ENCODE measurements at regions not wholly inside any gene's neighbourhood (a gene's known extent, or its start where the extent isn't known, plus 50 kb on each side); places are given as distances from the start of the nearest gene placed in this dataset.

DNA sequence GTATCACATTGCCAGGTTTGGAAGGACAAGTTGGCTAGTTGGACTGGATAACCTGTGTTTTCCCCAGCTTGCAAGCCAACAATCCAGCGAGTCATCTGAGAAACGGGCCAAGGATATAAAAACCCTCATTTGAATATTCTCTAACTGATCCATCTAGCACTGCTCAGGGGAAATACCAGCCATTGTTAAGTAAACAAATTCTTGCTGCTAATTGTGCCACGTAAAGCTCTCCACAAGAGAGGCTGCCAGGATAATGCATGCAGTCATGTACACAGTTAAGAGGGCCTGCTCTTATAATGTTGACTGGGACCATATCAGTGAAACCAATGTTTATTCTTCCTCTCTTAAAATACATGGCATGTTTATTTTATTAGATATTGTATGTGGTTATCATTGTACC lies 663.2 kb upstream of the SGCG start:
- Histone ChIP-seq H3K27me3 (ENCODE audit: insufficient read depth, low read length) (no peaks in the 10 kb centered on the region), H3K4me3 (ENCODE audit: low read length) (no peak overlapping the region), H3K27ac (ENCODE audit: low read depth, low read length) (no peak overlapping the region), H3K9ac (ENCODE audit: low read depth, low read length) (no peak overlapping the region), H3K4me1 (ENCODE audit: insufficient read depth, low read length) (peaks cover 17% of the 10 kb centered on the region), H3K36me3 (ENCODE audit: insufficient read depth, low read length) (no peaks in the 10 kb centered on the region), H3K9me3 (ENCODE audit: insufficient read depth, low read depth, low read length) (peaks cover 7% of the 10 kb centered on the region)
- 61% methylated on average over 3 of the region's 3 CpGs for WGBS

DNA sequence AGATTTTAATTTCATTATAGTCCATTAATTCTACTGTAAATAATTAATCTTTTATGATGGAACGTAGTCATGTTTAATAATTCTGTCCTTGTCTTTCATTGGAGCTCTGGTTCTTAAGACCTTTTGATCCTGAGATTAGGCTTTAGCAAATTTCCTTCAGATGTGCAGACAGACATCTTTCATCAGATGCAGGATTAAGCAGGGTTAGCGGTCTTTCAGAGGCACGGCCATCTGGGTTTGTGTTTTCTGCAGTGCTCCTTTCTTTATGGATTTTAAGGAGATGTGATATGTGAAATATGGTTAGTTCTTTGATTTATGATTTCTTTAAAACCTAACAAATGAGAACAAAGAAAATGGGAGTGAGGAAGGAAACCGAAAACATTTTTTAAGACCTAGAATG lies 643.9 kb upstream of the SGCG start:
- Histone ChIP-seq H3K9ac (ENCODE audit: low read depth, low read length) (no peak overlapping the region), H3K27ac (ENCODE audit: low read depth, low read length) (no peak overlapping the region)
- 94% methylated on average over 4 of the region's 4 CpGs for WGBS

DNA sequence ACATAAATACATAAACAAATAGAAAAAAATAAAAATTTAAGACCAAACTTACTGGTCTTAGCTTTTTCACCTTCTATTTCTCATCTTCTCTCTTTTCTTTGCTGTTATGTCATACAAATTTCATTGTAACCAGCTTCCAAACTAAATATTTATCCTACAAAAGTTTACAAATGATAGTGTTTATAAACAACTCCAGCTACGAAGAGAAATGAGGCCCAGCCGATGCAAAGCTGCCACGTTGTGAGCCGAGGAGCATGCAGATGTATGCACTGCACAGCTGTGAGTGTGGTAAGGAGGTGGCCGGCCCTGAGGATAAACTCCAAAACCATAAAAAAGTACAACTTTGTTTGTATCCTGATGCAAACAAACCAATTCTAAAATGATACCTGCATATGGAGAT lies 642.4 kb upstream of the SGCG start:
- H3K36me3 ChIP-seq (ENCODE audit: insufficient read depth, low read length), result no peaks in the 10 kb centered on the region
- no peak overlapping the region for H3K9ac ChIP-seq (ENCODE audit: low read depth, low read length)
- no peak overlapping the region for H3K4me3 ChIP-seq (ENCODE audit: low read length)
- H3K9me3 ChIP-seq (ENCODE audit: insufficient read depth, low read depth, low read length), result no peaks in the 10 kb centered on the region
- no peaks in the 10 kb centered on the region for H3K4me1 ChIP-seq (ENCODE audit: insufficient read depth, low read length)
- no peaks in the 10 kb centered on the region for H3K27me3 ChIP-seq (ENCODE audit: insufficient read depth, low read length)
- H3K27ac ChIP-seq (ENCODE audit: low read depth, low read length), result no peak overlapping the region
- WGBS, result 91% methylated on average over 5 of the region's 5 CpGs

More for the DNA sequence above, 643.9 kb upstream of the SGCG start:
- no peaks in the 10 kb centered on the region for H3K36me3 ChIP-seq (ENCODE audit: insufficient read depth, low read length)
- H3K9me3 ChIP-seq (ENCODE audit: insufficient read depth, low read depth, low read length), result no peaks in the 10 kb centered on the region
- H3K4me1 ChIP-seq (ENCODE audit: insufficient read depth, low read length), result no peaks in the 10 kb centered on the region
- H3K27me3 ChIP-seq (ENCODE audit: insufficient read depth, low read length), result no peaks in the 10 kb centered on the region
- H3K4me3 ChIP-seq (ENCODE audit: low read length), result no peak overlapping the region

DNA sequence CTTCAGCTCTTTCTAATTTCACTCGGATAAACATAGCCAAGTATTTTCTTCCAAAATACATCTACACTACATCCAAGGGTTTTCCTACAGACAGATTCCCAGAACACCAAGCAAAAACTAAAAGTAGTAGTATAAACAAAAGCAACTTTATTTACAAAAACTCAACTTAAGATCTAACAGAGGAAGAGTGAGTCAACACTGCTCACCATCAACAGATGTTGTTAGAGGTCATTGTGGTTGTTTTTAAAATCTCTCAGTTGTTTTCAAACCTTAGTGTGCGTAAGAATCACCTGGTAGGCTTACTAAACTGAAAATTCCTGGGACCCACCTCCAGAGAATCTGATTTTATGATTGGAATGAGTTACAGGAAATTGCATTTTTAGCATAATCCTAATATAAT lies 631.7 kb upstream of the SGCG start:
- no peak overlapping the region for H3K4me3 ChIP-seq (ENCODE audit: low read length)
- H3K27ac ChIP-seq (ENCODE audit: low read depth, low read length), result no peak overlapping the region
- no peak overlapping the region for H3K9ac ChIP-seq (ENCODE audit: low read depth, low read length)
- no peaks in the 10 kb centered on the region for H3K27me3 ChIP-seq (ENCODE audit: insufficient read depth, low read length)
- 96% methylated on average over 2 of the region's 2 CpGs for WGBS
- H3K4me1 ChIP-seq (ENCODE audit: insufficient read depth, low read length), result no peaks in the 10 kb centered on the region
- no peaks in the 10 kb centered on the region for H3K36me3 ChIP-seq (ENCODE audit: insufficient read depth, low read length)
- no peaks in the 10 kb centered on the region for H3K9me3 ChIP-seq (ENCODE audit: insufficient read depth, low read depth, low read length)

DNA sequence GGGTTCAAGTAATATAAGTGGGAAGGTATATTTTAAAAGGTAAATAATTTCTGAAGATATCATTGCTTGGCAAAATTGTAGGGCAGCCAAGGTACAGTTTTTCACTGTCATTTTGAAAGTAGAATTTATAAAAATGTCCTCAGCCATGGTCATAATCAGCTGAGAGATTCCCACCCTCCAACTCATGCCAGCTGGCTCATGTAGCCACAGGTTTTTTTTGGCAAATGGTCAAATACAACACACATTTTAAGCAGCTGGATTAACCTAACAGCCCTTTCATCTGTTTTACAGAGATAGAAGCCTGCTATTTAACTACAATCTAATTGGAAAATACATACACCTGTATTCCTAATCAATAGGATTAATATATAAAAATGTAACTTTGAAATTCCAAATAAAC lies 619.2 kb upstream of the SGCG start:
- Histone ChIP-seq H3K4me1 (ENCODE audit: insufficient read depth, low read length) (no peaks in the 10 kb centered on the region; the same call in 1 of the 2 replicates), H3K9me3 (ENCODE audit: insufficient read depth, low read depth, low read length) (no peaks in the 10 kb centered on the region), H3K4me3 (ENCODE audit: low read length) (no peak overlapping the region), H3K36me3 (ENCODE audit: insufficient read depth, low read length) (no peaks in the 10 kb centered on the region), H3K9ac (ENCODE audit: low read depth, low read length) (no peak overlapping the region), H3K27ac (ENCODE audit: low read depth, low read length) (no peak overlapping the region), H3K27me3 (ENCODE audit: insufficient read depth, low read length) (no peaks in the 10 kb centered on the region)

GRCh38 chr13:22562116-22562515 lies 618.7 kb upstream of the SGCG start:
- H3K9me3 ChIP-seq (ENCODE audit: insufficient read depth, low read depth, low read length), result no peaks in the 10 kb centered on the region
- H3K9ac ChIP-seq (ENCODE audit: low read depth, low read length), result no peak overlapping the region
- H3K27ac ChIP-seq (ENCODE audit: low read depth, low read length), result no peak overlapping the region
- no CpG with 5 or more reads among the region's 1 CpG for WGBS
- H3K4me3 ChIP-seq (ENCODE audit: low read length), result no peak overlapping the region
- H3K4me1 ChIP-seq (ENCODE audit: insufficient read depth, low read length), result no peaks in the 10 kb centered on the region; the same call in 1 of the 2 replicates
- no peaks in the 10 kb centered on the region for H3K36me3 ChIP-seq (ENCODE audit: insufficient read depth, low read length)
- H3K27me3 ChIP-seq (ENCODE audit: insufficient read depth, low read length), result no peaks in the 10 kb centered on the region

- H3K36me3 ChIP-seq (ENCODE audit: insufficient read depth, low read length), result no peaks in the 10 kb centered on the region
- H3K4me1 ChIP-seq (ENCODE audit: insufficient read depth, low read length), result no peaks in the 10 kb centered on the region; the same call in 1 of the 2 replicates
- no peaks in the 10 kb centered on the region for H3K9me3 ChIP-seq (ENCODE audit: insufficient read depth, low read depth, low read length)
- no peak overlapping the region for H3K4me3 ChIP-seq (ENCODE audit: low read length)
- H3K27me3 ChIP-seq (ENCODE audit: insufficient read depth, low read length), result no peaks in the 10 kb centered on the region
- H3K9ac ChIP-seq (ENCODE audit: low read depth, low read length), result no peak overlapping the region
- no peak overlapping the region for H3K27ac ChIP-seq (ENCODE audit: low read depth, low read length)
Measured at GRCh38 chr13:22563272-22563671, 617.5 kb upstream of the SGCG start.

DNA sequence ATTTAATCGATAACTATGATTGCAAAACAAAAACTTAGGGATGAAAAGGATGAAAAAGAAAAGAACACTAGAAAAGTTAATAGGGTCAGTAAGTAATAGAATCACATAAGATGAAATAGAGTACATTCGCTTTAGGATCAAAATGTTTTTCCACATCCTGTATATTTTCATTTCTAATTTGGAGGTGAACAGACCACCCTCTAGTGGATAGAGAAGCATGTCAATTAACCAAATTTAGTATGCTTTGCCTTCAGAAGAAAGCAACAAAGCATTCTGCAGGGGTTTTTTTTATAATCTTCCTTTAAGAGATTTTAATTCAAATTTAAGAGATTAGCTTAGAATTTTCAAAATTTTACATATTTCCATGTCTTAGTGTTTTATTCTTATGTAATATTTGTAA lies 611.0 kb upstream of the SGCG start:
- H3K9me3 ChIP-seq (ENCODE audit: insufficient read depth, low read depth, low read length), result no peaks in the 10 kb centered on the region
- WGBS, result 100% methylated on average over 1 of the region's 2 CpGs

GRCh38 chr13:22589880-22590279 lies 590.9 kb upstream of the SGCG start:
- no peak overlapping the region for H3K27ac ChIP-seq (ENCODE audit: low read depth, low read length)
- no peak overlapping the region for H3K4me3 ChIP-seq (ENCODE audit: low read length)
- no peak overlapping the region for H3K9ac ChIP-seq (ENCODE audit: low read depth, low read length)
- no peaks in the 10 kb centered on the region for H3K27me3 ChIP-seq (ENCODE audit: insufficient read depth, low read length)
- no peaks in the 10 kb centered on the region for H3K9me3 ChIP-seq (ENCODE audit: insufficient read depth, low read depth, low read length)
- 71% methylated on average over 4 of the region's 4 CpGs for WGBS
- H3K4me1 ChIP-seq (ENCODE audit: insufficient read depth, low read length), result no peaks in the 10 kb centered on the region
- H3K36me3 ChIP-seq (ENCODE audit: insufficient read depth, low read length), result no peaks in the 10 kb centered on the region

More for the DNA sequence above, 611.0 kb upstream of the SGCG start:
- Histone ChIP-seq H3K27me3 (ENCODE audit: insufficient read depth, low read length) (no peaks in the 10 kb centered on the region), H3K9ac (ENCODE audit: low read depth, low read length) (no peak overlapping the region), H3K27ac (ENCODE audit: low read depth, low read length) (no peak overlapping the region), H3K4me3 (ENCODE audit: low read length) (no peak overlapping the region), H3K36me3 (ENCODE audit: insufficient read depth, low read length) (no peaks in the 10 kb centered on the region), H3K4me1 (ENCODE audit: insufficient read depth, low read length) (no peaks in the 10 kb centered on the region)

DNA sequence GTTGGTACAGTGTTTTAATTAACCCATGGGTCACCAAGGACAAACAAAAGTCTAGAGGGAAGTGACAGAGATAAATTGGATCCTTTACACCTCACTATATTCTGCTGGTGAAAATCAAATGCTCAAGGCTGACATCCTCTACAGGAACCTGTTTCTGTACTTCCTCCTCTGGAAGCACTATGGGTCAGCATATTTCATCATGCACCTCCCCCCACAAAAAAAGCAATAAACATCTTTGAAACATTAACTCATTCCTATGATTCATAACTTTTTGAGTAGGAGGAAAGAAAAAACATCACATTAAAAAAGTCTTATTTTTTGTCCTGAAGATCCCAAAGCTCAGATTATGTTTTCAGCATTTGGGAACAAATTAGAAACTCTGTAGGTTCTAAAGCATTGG lies 588.3 kb upstream of the SGCG start:
- no peak overlapping the region for H3K27ac ChIP-seq (ENCODE audit: low read depth, low read length)
- no peaks in the 10 kb centered on the region for H3K9me3 ChIP-seq (ENCODE audit: insufficient read depth, low read depth, low read length)
- H3K4me3 ChIP-seq (ENCODE audit: low read length), result no peak overlapping the region
- no peak overlapping the region for H3K9ac ChIP-seq (ENCODE audit: low read depth, low read length)
- H3K36me3 ChIP-seq (ENCODE audit: insufficient read depth, low read length), result no peaks in the 10 kb centered on the region
- no peaks in the 10 kb centered on the region for H3K27me3 ChIP-seq (ENCODE audit: insufficient read depth, low read length)
- H3K4me1 ChIP-seq (ENCODE audit: insufficient read depth, low read length), result no peaks in the 10 kb centered on the region

GRCh38 chr13:22594041-22594440 lies 586.7 kb upstream of the SGCG start:
- H3K9ac ChIP-seq (ENCODE audit: low read depth, low read length), result no peak overlapping the region
- H3K4me1 ChIP-seq (ENCODE audit: insufficient read depth, low read length), result no peaks in the 10 kb centered on the region
- WGBS, result 94% methylated on average over 10 of the region's 10 CpGs
- no peaks in the 10 kb centered on the region for H3K27me3 ChIP-seq (ENCODE audit: insufficient read depth, low read length)
- no peak overlapping the region for H3K4me3 ChIP-seq (ENCODE audit: low read length)
- no peak overlapping the region for H3K27ac ChIP-seq (ENCODE audit: low read depth, low read length)
- no peaks in the 10 kb centered on the region for H3K36me3 ChIP-seq (ENCODE audit: insufficient read depth, low read length)
- no peaks in the 10 kb centered on the region for H3K9me3 ChIP-seq (ENCODE audit: insufficient read depth, low read depth, low read length)

DNA sequence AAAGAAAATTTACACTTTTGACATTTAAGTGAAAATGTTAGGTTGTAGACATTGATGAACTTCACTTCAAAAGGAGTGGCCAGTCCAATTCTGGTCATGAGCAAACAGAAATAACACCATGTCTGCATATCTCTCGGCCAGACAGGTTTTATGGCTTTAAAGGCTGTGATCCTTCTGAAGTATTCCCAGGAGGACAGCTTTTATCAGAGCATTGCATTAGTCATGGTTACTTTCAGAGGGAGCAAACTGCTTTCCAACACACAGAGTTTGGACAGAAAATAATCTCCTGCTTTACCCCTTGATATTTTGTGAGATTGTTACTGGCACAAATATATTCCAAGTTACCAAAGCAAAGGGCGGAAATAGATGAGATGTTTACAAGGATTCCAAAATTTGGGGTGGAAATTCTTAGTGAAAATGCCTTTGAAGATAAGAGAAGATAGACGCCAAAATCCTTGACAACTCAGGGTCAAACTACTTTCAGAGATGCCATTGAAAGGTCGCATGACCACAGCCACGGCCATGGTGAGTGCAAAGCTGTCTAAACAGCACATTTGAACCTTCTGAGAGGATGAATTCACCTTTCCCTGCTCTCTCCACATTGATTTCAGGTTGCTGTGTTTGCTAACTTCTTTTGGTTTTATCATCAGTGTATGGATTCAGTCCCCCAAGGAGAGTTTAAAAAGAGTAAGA lies 584.5 kb upstream of the SGCG start:
- H3K4me3 ChIP-seq (ENCODE audit: low read length), result no peak overlapping the region
- no peaks in the 10 kb centered on the region for H3K4me1 ChIP-seq (ENCODE audit: insufficient read depth, low read length)
- H3K36me3 ChIP-seq (ENCODE audit: insufficient read depth, low read length), result no peaks in the 10 kb centered on the region

More for the DNA sequence above, 584.5 kb upstream of the SGCG start:
- Histone ChIP-seq H3K27ac (ENCODE audit: low read depth, low read length) (no peak overlapping the region), H3K9ac (ENCODE audit: low read depth, low read length) (no peak overlapping the region), H3K9me3 (ENCODE audit: insufficient read depth, low read depth, low read length) (no peaks in the 10 kb centered on the region), H3K27me3 (ENCODE audit: insufficient read depth, low read length) (no peaks in the 10 kb centered on the region)
- 84% methylated on average over 5 of the region's 5 CpGs for WGBS
